ENCODE measurements at regions not wholly inside any gene's neighbourhood (a gene's known extent, or its start where the extent isn't known, plus 50 kb on each side); places are given as distances from the start of the nearest gene placed in this dataset.

DNA sequence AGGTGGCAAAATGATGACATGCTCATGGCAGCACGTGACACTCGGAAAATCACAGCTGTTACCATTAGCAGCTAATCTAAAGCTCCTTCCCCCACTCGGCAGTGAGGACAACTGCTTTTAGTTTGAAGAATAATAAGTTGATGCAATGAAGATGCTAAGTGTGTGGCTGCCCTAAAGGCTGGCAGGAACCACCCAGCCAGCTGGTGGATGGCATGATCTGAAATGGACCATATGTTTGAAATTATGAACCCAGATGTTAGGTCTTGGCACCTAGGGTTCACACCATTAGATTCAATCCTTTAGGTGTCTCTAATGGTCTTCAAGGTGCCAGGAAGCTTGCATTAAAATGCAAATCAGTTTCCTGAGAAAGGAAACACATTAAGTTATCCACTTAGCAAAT, 230.1 kb downstream of the WDR11 start (continued):
- TF ChIP-seq RAD51 (IDR thresholded peaks at IDR 0.05), result no peak

- RAD21 ChIA-PET (ENCODE audit: unreplicated experiment), result no interaction called here
- H3K4me1 ChIP-seq (ENCODE audit: control insufficient read depth, insufficient read depth, low read length), result no peaks in the 10 kb centered on the region
- POLR2A ChIA-PET, result no interaction called here
- H3K4me2 ChIP-seq (ENCODE audit: control insufficient read depth, insufficient read depth), result no peak overlapping the region
- H3K4me3 ChIP-seq, result no peak overlapping the region
- DNase-seq (ENCODE audit: low read depth, low spot score), result no peak
- H3K9me3 ChIP-seq (replicated peaks; ENCODE audit: control insufficient read depth, insufficient read depth, low read length), result no peaks in the 10 kb centered on the region
- no peak for ATAC-seq
- SMC1A ChIA-PET (ENCODE audit: uncharacterized antibody, unreplicated experiment), result interaction anchor here (1.8 kb wide), 1 partner anchor 11 kb away, joined by 3 read pairs; no protein-coding TSS in a partner anchor
- H3K9ac ChIP-seq (ENCODE audit: control insufficient read depth, insufficient read depth, low read length), result no peak overlapping the region
- H3K27me3 ChIP-seq (replicated peaks in 1 of 2; ENCODE audit: control insufficient read depth in 2 of 2, insufficient read depth in 2 of 2, low read length in 1 of 2), result peaks cover 0 to 6% of the 10 kb centered on the region in 2 experiments; a peak in 3 of 4 replicates
- in situ Hi-C loops (cut with MboI) (no loop called here), intact Hi-C loops (cut with micrococcal nuclease; ENCODE audit: unreplicated experiment) (no loop called here)
- no peak overlapping the region for H2AFZ ChIP-seq (ENCODE audit: control insufficient read depth, low read depth, low read length)
- no TSS peak for BruUV-seq (replicated peaks)
- CTCF ChIA-PET, result no interaction called here
- no peak overlapping the region for H3K27ac ChIP-seq (ENCODE audit: control insufficient read depth, insufficient read depth)
- 34% methylated on average over 3 of the region's 3 CpGs for WGBS (ENCODE audit: insufficient coverage, insufficient replicate concordance, low lambda C conversion rate, missing lambda C conversion rate)
- no peaks in the 10 kb centered on the region for H3K36me3 ChIP-seq (ENCODE audit: control insufficient read depth in 2 of 2, insufficient read depth in 2 of 2, low read length in 1 of 2)
- no peaks in the 10 kb centered on the region for H4K20me1 ChIP-seq (ENCODE audit: control insufficient read depth, insufficient read depth)
- FAIRE-seq, result no peak
- no peaks in the 10 kb centered on the region for H3K79me2 ChIP-seq (ENCODE audit: control insufficient read depth, insufficient read depth, low read length)
- TF ChIP-seq POU2F2 (IDR thresholded peaks at IDR 0.05; ENCODE audit: borderline replicate concordance, low read depth, low read length) (no peak), PAX8 (IDR thresholded peaks at IDR 0.05) (no peak), NFYA (IDR thresholded peaks at IDR 0.05; ENCODE audit: borderline replicate concordance, low read depth, low read length) (no peak), IRF4 (IDR thresholded peaks at IDR 0.05; ENCODE audit: low read depth, low read length) (no peak), BCLAF1 (IDR thresholded peaks at IDR 0.05) (no peak)
- TF ChIP-seq, protein P1, sequence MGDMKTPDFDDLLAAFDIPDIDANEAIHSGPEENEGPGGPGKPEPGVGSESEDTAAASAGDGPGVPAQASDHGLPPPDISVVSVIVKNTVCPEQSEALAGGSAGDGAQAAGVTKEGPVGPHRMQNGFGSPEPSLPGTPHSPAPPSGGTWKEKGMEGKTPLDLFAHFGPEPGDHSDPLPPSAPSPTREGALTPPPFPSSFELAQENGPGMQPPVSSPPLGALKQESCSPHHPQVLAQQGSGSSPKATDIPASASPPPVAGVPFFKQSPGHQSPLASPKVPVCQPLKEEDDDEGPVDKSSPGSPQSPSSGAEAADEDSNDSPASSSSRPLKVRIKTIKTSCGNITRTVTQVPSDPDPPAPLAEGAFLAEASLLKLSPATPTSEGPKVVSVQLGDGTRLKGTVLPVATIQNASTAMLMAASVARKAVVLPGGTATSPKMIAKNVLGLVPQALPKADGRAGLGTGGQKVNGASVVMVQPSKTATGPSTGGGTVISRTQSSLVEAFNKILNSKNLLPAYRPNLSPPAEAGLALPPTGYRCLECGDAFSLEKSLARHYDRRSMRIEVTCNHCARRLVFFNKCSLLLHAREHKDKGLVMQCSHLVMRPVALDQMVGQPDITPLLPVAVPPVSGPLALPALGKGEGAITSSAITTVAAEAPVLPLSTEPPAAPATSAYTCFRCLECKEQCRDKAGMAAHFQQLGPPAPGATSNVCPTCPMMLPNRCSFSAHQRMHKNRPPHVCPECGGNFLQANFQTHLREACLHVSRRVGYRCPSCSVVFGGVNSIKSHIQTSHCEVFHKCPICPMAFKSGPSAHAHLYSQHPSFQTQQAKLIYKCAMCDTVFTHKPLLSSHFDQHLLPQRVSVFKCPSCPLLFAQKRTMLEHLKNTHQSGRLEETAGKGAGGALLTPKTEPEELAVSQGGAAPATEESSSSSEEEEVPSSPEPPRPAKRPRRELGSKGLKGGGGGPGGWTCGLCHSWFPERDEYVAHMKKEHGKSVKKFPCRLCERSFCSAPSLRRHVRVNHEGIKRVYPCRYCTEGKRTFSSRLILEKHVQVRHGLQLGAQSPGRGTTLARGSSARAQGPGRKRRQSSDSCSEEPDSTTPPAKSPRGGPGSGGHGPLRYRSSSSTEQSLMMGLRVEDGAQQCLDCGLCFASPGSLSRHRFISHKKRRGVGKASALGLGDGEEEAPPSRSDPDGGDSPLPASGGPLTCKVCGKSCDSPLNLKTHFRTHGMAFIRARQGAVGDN (IDR thresholded peaks at IDR 0.05), result no peak
- TF ChIP-seq, protein P2, sequence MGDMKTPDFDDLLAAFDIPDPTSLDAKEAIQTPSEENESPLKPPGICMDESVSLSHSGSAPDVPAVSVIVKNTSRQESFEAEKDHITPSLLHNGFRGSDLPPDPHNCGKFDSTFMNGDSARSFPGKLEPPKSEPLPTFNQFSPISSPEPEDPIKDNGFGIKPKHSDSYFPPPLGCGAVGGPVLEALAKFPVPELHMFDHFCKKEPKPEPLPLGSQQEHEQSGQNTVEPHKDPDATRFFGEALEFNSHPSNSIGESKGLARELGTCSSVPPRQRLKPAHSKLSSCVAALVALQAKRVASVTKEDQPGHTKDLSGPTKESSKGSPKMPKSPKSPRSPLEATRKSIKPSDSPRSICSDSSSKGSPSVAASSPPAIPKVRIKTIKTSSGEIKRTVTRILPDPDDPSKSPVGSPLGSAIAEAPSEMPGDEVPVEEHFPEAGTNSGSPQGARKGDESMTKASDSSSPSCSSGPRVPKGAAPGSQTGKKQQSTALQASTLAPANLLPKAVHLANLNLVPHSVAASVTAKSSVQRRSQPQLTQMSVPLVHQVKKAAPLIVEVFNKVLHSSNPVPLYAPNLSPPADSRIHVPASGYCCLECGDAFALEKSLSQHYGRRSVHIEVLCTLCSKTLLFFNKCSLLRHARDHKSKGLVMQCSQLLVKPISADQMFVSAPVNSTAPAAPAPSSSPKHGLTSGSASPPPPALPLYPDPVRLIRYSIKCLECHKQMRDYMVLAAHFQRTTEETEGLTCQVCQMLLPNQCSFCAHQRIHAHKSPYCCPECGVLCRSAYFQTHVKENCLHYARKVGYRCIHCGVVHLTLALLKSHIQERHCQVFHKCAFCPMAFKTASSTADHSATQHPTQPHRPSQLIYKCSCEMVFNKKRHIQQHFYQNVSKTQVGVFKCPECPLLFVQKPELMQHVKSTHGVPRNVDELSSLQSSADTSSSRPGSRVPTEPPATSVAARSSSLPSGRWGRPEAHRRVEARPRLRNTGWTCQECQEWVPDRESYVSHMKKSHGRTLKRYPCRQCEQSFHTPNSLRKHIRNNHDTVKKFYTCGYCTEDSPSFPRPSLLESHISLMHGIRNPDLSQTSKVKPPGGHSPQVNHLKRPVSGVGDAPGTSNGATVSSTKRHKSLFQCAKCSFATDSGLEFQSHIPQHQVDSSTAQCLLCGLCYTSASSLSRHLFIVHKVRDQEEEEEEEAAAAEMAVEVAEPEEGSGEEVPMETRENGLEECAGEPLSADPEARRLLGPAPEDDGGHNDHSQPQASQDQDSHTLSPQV (IDR thresholded peaks at IDR 0.05), result no peak
- TF ChIP-seq, protein P3, sequence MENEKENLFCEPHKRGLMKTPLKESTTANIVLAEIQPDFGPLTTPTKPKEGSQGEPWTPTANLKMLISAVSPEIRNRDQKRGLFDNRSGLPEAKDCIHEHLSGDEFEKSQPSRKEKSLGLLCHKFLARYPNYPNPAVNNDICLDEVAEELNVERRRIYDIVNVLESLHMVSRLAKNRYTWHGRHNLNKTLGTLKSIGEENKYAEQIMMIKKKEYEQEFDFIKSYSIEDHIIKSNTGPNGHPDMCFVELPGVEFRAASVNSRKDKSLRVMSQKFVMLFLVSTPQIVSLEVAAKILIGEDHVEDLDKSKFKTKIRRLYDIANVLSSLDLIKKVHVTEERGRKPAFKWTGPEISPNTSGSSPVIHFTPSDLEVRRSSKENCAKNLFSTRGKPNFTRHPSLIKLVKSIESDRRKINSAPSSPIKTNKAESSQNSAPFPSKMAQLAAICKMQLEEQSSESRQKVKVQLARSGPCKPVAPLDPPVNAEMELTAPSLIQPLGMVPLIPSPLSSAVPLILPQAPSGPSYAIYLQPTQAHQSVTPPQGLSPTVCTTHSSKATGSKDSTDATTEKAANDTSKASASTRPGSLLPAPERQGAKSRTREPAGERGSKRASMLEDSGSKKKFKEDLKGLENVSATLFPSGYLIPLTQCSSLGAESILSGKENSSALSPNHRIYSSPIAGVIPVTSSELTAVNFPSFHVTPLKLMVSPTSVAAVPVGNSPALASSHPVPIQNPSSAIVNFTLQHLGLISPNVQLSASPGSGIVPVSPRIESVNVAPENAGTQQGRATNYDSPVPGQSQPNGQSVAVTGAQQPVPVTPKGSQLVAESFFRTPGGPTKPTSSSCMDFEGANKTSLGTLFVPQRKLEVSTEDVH (IDR thresholded peaks at IDR 0.05; ENCODE audit: low read depth, partially characterized antibody), result no peak
These were observed 231.8 kb downstream of the WDR11 start for GRCh38 chr10:121082984-121083383.

Measured in GM12878 (cell line).